ENCODE measurements at regions not wholly inside any gene's neighbourhood (a gene's known extent, or its start where the extent isn't known, plus 50 kb on each side); places are given as distances from the start of the nearest gene placed in this dataset.
A peak's percentile ranks its signal among the peaks of the same experiment; 100 is the strongest.
"Not testable (repeated sequence)": the region's sequence is repeated elsewhere in the genome, so short reads cannot be mapped to it uniquely, and the experiment has no call there.

GRCh38 chr9:33623658-33624586 is 99.9 kb downstream of the ANKRD18B start:
- DNase-seq, result peak; percentile 83 to 87 (median 83)

- DNase-seq, result not testable (repeated sequence)
These were observed 104.3 kb downstream of the ANKRD18B start for GRCh38 chr9:33628318-33628717.

- no peak for DNase-seq
These were observed 104.9 kb downstream of the ANKRD18B start for GRCh38 chr9:33628865-33629410.

- no peak for DNase-seq
These were observed 109.6 kb downstream of the ANKRD18B start for GRCh38 chr9:33633636-33634035.

- no peak for DNase-seq
These were observed 113.8 kb downstream of the ANKRD18B start for GRCh38 chr9:33637881-33638280.

GRCh38 chr9:33638391-33638915 is 114.4 kb downstream of the ANKRD18B start:
- DNase-seq, result no peak

- DNase-seq, result no peak
These were observed 121.7 kb downstream of the ANKRD18B start for GRCh38 chr9:33645706-33646105.

GRCh38 chr9:33649463-33649862 is 125.4 kb downstream of the ANKRD18B start:
- no peak for DNase-seq

- DNase-seq, result no peak
These were observed 127.1 kb downstream of the ANKRD18B start for GRCh38 chr9:33651125-33651524.

GRCh38 chr9:33659921-33660320 is 135.4 kb upstream of the PRSS3 start:
- peak; percentile 51 to 72 (median 64) for DNase-seq

- DNase-seq, result no peak
These were observed 134.6 kb upstream of the PRSS3 start for GRCh38 chr9:33660772-33661171.

- no peak for DNase-seq
These were observed 134.2 kb upstream of the PRSS3 start for GRCh38 chr9:33661176-33661575.

GRCh38 chr9:33662871-33663270 is 132.5 kb upstream of the PRSS3 start:
- no peak for DNase-seq

GRCh38 chr9:33676194-33676745 is 119.1 kb upstream of the PRSS3 start:
- DNase-seq, result not testable (repeated sequence)

- peak; percentile 15 to 36 (median 27) for DNase-seq
These were observed 118.4 kb upstream of the PRSS3 start for GRCh38 chr9:33676746-33677505.

GRCh38 chr9:33677506-33677809 is 117.9 kb upstream of the PRSS3 start:
- no peak for DNase-seq

- no peak for DNase-seq
These were observed 117.4 kb upstream of the PRSS3 start for GRCh38 chr9:33677961-33678360.

GRCh38 chr9:33682551-33682950 is 112.8 kb upstream of the PRSS3 start:
- no peak for DNase-seq

- DNase-seq, result peak; percentile 12 to 34 (median 32)
These were observed 110.5 kb upstream of the PRSS3 start for GRCh38 chr9:33684831-33685230.

- no peak for DNase-seq
These were observed 108.4 kb upstream of the PRSS3 start for GRCh38 chr9:33686942-33687341.

- peak; percentile 66 to 78 (median 67) for DNase-seq
These were observed 107.6 kb upstream of the PRSS3 start for GRCh38 chr9:33687779-33688178.

- DNase-seq, result peak in 1 of 3 donors; percentile 22
These were observed 105.0 kb upstream of the PRSS3 start for GRCh38 chr9:33690143-33690933.

All from suppressor macrophage treated with lipopolysaccharide for 1 hour (primary cell).